Spinal cord (tissue), 9 donors: ENCODE measurements at regions not wholly inside any gene's neighbourhood (a gene's known extent, or its start where the extent isn't known, plus 50 kb on each side); places are given as distances from the start of the nearest gene placed in this dataset.
A peak's percentile ranks its signal among the peaks of the same experiment; 100 is the strongest.

Experiments
- DNase-seq, 6 donors: peaks; one replicate each; pipeline versions ENCODE4 v3.0.0 to v3.0.0-alpha.2; 2013 to 2015; ENCODE audit warnings: low spot score in 6 of 6, low read depth in 4 of 6
- H3K27ac ChIP-seq: one replicate; pipeline ENCODE4 v1.5.1; 2013; ENCODE audit warnings: low read depth, low read length, control low read depth
- H3K27me3 ChIP-seq: one replicate; pipeline ENCODE4 v1.6.1; 2013; ENCODE audit warnings: low read length; ENCODE audit not compliant: control insufficient read depth, insufficient read depth
- H3K36me3 ChIP-seq: one replicate; pipeline ENCODE4 v1.6.1; 2013; ENCODE audit warnings: low read length; ENCODE audit not compliant: control insufficient read depth, insufficient read depth
- H3K4me1 ChIP-seq: one replicate; pipeline ENCODE4 v1.6.1; 2013; ENCODE audit warnings: low read length; ENCODE audit not compliant: control insufficient read depth, insufficient read depth
- H3K4me3 ChIP-seq: one replicate; pipeline ENCODE4 v1.5.1; 2013; ENCODE audit warnings: low read depth, low read length, control low read depth
- H3K9me3 ChIP-seq: one replicate; pipeline ENCODE4 v1.6.1; 2013; ENCODE audit warnings: low read length; ENCODE audit not compliant: control insufficient read depth, insufficient read depth
- WGBS: methylation state at CpG from one replicate; pipeline ENCODE4 v1.1.5; 2013; ENCODE audit warnings: missing lambda C conversion rate; ENCODE audit not compliant: insufficient coverage; 5-methylcytosine and 5-hydroxymethylcytosine counted together
- donor health status: healthy.

GRCh38 chr1:38371505-38371844 lies 324.9 kb upstream of the POU3F1 start:
- Histone ChIP-seq H3K27me3 (peaks cover 11% of the 10 kb centered on the region), H3K4me1 (no peaks in the 10 kb centered on the region), H3K9me3 (peaks cover 6% of the 10 kb centered on the region), H3K27ac (no peak overlapping the region), H3K36me3 (no peaks in the 10 kb centered on the region), H3K4me3 (no peak overlapping the region)
- no CpG with 5 or more reads among the region's 1 CpG for WGBS
- DNase-seq = no peak

GRCh38 chr1:38370716-38371504 lies 324.3 kb upstream of the POU3F1 start:
- WGBS = 44% methylated on average over 11 of the region's 14 CpGs
- no peak overlapping the region for H3K4me3 ChIP-seq
- peak in 2 of 6 donors; percentile 26 to 50 for DNase-seq
- H3K27ac ChIP-seq = no peak overlapping the region
- no peaks in the 10 kb centered on the region for H3K36me3 ChIP-seq
- no peaks in the 10 kb centered on the region for H3K4me1 ChIP-seq
- peaks cover 11% of the 10 kb centered on the region for H3K27me3 ChIP-seq
- peaks cover 6% of the 10 kb centered on the region for H3K9me3 ChIP-seq

GRCh38 chr1:38365242-38365641 lies 318.6 kb upstream of the POU3F1 start:
- Histone ChIP-seq H3K4me1 (no peaks in the 10 kb centered on the region), H3K27me3 (peaks cover 8% of the 10 kb centered on the region), H3K4me3 (no peak overlapping the region), H3K9me3 (no peaks in the 10 kb centered on the region), H3K36me3 (no peaks in the 10 kb centered on the region), H3K27ac (no peak overlapping the region)
- no CpG with 5 or more reads among the region's 1 CpG for WGBS
- DNase-seq = peak in 1 of 6 donors; percentile 10

GRCh38 chr1:38361566-38361965 lies 315.0 kb upstream of the POU3F1 start:
- Histone ChIP-seq H3K27me3 (peaks cover 3% of the 10 kb centered on the region), H3K27ac (no peak overlapping the region), H3K4me1 (no peaks in the 10 kb centered on the region), H3K36me3 (no peaks in the 10 kb centered on the region), H3K9me3 (no peaks in the 10 kb centered on the region), H3K4me3 (no peak overlapping the region)
- WGBS = 52% methylated on average over 4 of the region's 6 CpGs
- peak in 1 of 6 donors; percentile 44 for DNase-seq

GRCh38 chr1:38360807-38361206 lies 314.2 kb upstream of the POU3F1 start:
- WGBS = 100% methylated on average over 1 of the region's 1 CpG
- peak in 2 of 6 donors; percentile 18 to 40 for DNase-seq

GRCh38 chr1:38353956-38354355 lies 307.4 kb upstream of the POU3F1 start:
- H3K4me3 ChIP-seq = no peak overlapping the region
- H3K36me3 ChIP-seq = no peaks in the 10 kb centered on the region
- no peaks in the 10 kb centered on the region for H3K4me1 ChIP-seq
- peaks cover 7% of the 10 kb centered on the region for H3K27me3 ChIP-seq
- no CpG with 5 or more reads among the region's 6 CpGs for WGBS
- H3K27ac ChIP-seq = no peak overlapping the region
- DNase-seq = peak in 1 of 6 donors; percentile 4
- no peaks in the 10 kb centered on the region for H3K9me3 ChIP-seq

More at GRCh38 chr1:38360807-38361206, 314.2 kb upstream of the POU3F1 start:
- H3K27me3 ChIP-seq = peaks cover 3% of the 10 kb centered on the region
- no peaks in the 10 kb centered on the region for H3K36me3 ChIP-seq
- H3K27ac ChIP-seq = no peak overlapping the region
- H3K4me3 ChIP-seq = no peak overlapping the region
- H3K4me1 ChIP-seq = no peaks in the 10 kb centered on the region
- no peaks in the 10 kb centered on the region for H3K9me3 ChIP-seq

- Histone ChIP-seq H3K9me3 (no peaks in the 10 kb centered on the region), H3K27ac (no peak overlapping the region)
These were observed 306.3 kb upstream of the POU3F1 start for GRCh38 chr1:38352869-38353268.

GRCh38 chr1:38347446-38348175 lies 301.0 kb upstream of the POU3F1 start:
- Histone ChIP-seq H3K27ac (no peak overlapping the region), H3K27me3 (no peaks in the 10 kb centered on the region), H3K4me3 (no peak overlapping the region), H3K4me1 (no peaks in the 10 kb centered on the region), H3K36me3 (no peaks in the 10 kb centered on the region), H3K9me3 (no peaks in the 10 kb centered on the region)
- WGBS = 92% methylated on average over 2 of the region's 3 CpGs
- no peak for DNase-seq

More at GRCh38 chr1:38352869-38353268, 306.3 kb upstream of the POU3F1 start:
- Histone ChIP-seq H3K4me1 (no peaks in the 10 kb centered on the region), H3K36me3 (no peaks in the 10 kb centered on the region), H3K27me3 (peaks cover 7% of the 10 kb centered on the region), H3K4me3 (no peak overlapping the region)
- DNase-seq = no peak
- WGBS = 74% methylated on average over 4 of the region's 6 CpGs

GRCh38 chr1:38344716-38345115 lies 298.1 kb upstream of the POU3F1 start:
- 65% methylated on average over 2 of the region's 4 CpGs for WGBS
- no peak overlapping the region for H3K4me3 ChIP-seq
- DNase-seq = no peak
- no peaks in the 10 kb centered on the region for H3K27me3 ChIP-seq
- H3K27ac ChIP-seq = no peak overlapping the region
- no peaks in the 10 kb centered on the region for H3K9me3 ChIP-seq
- H3K36me3 ChIP-seq = no peaks in the 10 kb centered on the region
- no peaks in the 10 kb centered on the region for H3K4me1 ChIP-seq

- no peaks in the 10 kb centered on the region for H3K9me3 ChIP-seq
- H3K27me3 ChIP-seq = peaks cover 7% of the 10 kb centered on the region
- no peaks in the 10 kb centered on the region for H3K36me3 ChIP-seq
These were observed 295.1 kb upstream of the POU3F1 start for GRCh38 chr1:38341694-38342093.

More at GRCh38 chr1:38341694-38342093, 295.1 kb upstream of the POU3F1 start:
- H3K27ac ChIP-seq = no peak overlapping the region
- no peak overlapping the region for H3K4me3 ChIP-seq
- WGBS = no CpG with 5 or more reads among the region's 4 CpGs
- DNase-seq = no peak
- no peaks in the 10 kb centered on the region for H3K4me1 ChIP-seq
